Smooth muscle cell (in vitro differentiated cells): ENCODE measurements at regions not wholly inside any gene's neighbourhood (a gene's known extent, or its start where the extent isn't known, plus 50 kb on each side); places are given as distances from the start of the nearest gene placed in this dataset.

ENCODE experiments used
- DNase-seq: peaks from one replicate; lab custom pipeline; 2025; ENCODE audit not compliant: unreplicated experiment; lab: John Stamatoyannopoulos, UW
- H2AFZ ChIP-seq: fragments of 200-600 bp; sonication (generic); 2 replicates; pipeline ENCODE4 v1.6.0; 2016; ENCODE audit warnings: antibody characterized with exemption, low read depth, mild to moderate bottlenecking
- H3F3A ChIP-seq: fragments of 200-600 bp; sonication (generic); 2 replicates; pipeline ENCODE4 v1.6.0; 2017; ENCODE audit warnings: antibody characterized with exemption, low read depth
- H3K27ac ChIP-seq: fragments of 200-600 bp; sonication (generic); 2 replicates; pipeline ENCODE4 v1.5.1; 2016; ENCODE audit warnings: low read depth, mild to moderate bottlenecking
- H3K27me3 ChIP-seq: fragments of 200-600 bp; sonication (generic); 2 replicates; pipeline ENCODE4 v1.6.1; 2016; ENCODE audit warnings: low read depth, mild to moderate bottlenecking
- H3K36me3 ChIP-seq: fragments of 200-600 bp; sonication (generic); 2 replicates; pipeline ENCODE4 v1.5.1; 2016; ENCODE audit warnings: low read depth
- H3K4me1 ChIP-seq: fragments of 200-600 bp; sonication (generic); 2 replicates; pipeline ENCODE4 v1.5.1; 2016; ENCODE audit warnings: low read depth
- H3K4me2 ChIP-seq: fragments of 200-600 bp; sonication (generic); 2 replicates; pipeline ENCODE4 v1.6.0; 2016; ENCODE audit warnings: mild to moderate bottlenecking
- H3K4me3 ChIP-seq: fragments of 200-600 bp; sonication (generic); 2 replicates; pipeline ENCODE4 v1.5.1; 2016; ENCODE audit warnings: mild to moderate bottlenecking
- H3K79me2 ChIP-seq: fragments of 200-600 bp; sonication (generic); 2 replicates; pipeline ENCODE4 v1.6.0; 2016; ENCODE audit warnings: low read depth, mild to moderate bottlenecking
- H3K9ac ChIP-seq: fragments of 200-600 bp; sonication (generic); 2 replicates; pipeline ENCODE4 v1.6.0; 2016; ENCODE audit warnings: low read depth
- H3K9me3 ChIP-seq: fragments of 200-600 bp; sonication (generic); replicated peaks from 2 replicates; pipeline ENCODE4 v1.5.1; 2016; ENCODE audit warnings: low read depth
- H4K20me1 ChIP-seq: fragments of 200-600 bp; sonication (generic); 2 replicates; pipeline ENCODE4 v1.6.0; 2016; ENCODE audit warnings: low read depth
- CTCF ChIP-seq: fragments of 200-600 bp; sonication (generic); IDR thresholded peaks from 2 replicates; pipeline ENCODE4 v1.5.1; 2017; ENCODE audit warnings: borderline replicate concordance, mild to moderate bottlenecking, antibody characterized with exemption; ENCODE audit not compliant: insufficient read depth, poor library complexity, severe bottlenecking
- whole genome bisulfite sequencing: methylation state at CpG from one replicate; pipeline ENCODE4 v1.1.7; 2016; ENCODE audit warnings: low lambda C conversion rate; 5-methylcytosine and 5-hydroxymethylcytosine counted together

- 85% methylated on average over 4 of the region's 4 CpGs for WGBS
- no peak overlapping the region for H3K27ac ChIP-seq
- no peak overlapping the region for H3K4me3 ChIP-seq
- no peaks in the 10 kb centered on the region for H3K79me2 ChIP-seq
- H3K36me3 ChIP-seq, result no peaks in the 10 kb centered on the region
- no peak for DNase-seq
- no peaks in the 10 kb centered on the region for H3K9me3 ChIP-seq
- TF ChIP-seq CTCF, result no peak
- H3K4me2 ChIP-seq, result no peak overlapping the region
- no peaks in the 10 kb centered on the region for H3F3A ChIP-seq
- H4K20me1 ChIP-seq, result no peaks in the 10 kb centered on the region
- no peak overlapping the region for H2AFZ ChIP-seq
- no peaks in the 10 kb centered on the region for H3K4me1 ChIP-seq
- no peaks in the 10 kb centered on the region for H3K27me3 ChIP-seq
- H3K9ac ChIP-seq, result no peak overlapping the region
Measured at GRCh38 chr15:75129788-75130187, 71.9 kb upstream of the C15orf39 start.

- H3K9ac ChIP-seq, result no peak overlapping the region
- no peak overlapping the region for H3K4me2 ChIP-seq
- H3K4me3 ChIP-seq, result no peak overlapping the region
- no peak for TF ChIP-seq CTCF
- no peak for DNase-seq
- H4K20me1 ChIP-seq, result no peaks in the 10 kb centered on the region
- no peaks in the 10 kb centered on the region for H3K79me2 ChIP-seq
- 96% methylated on average over 1 of the region's 1 CpG for WGBS
- no peaks in the 10 kb centered on the region for H3K4me1 ChIP-seq
- H3K9me3 ChIP-seq, result no peaks in the 10 kb centered on the region
- H3K27me3 ChIP-seq, result no peaks in the 10 kb centered on the region
- H2AFZ ChIP-seq, result no peak overlapping the region
- H3K27ac ChIP-seq, result no peak overlapping the region
- H3F3A ChIP-seq, result peaks cover 5% of the 10 kb centered on the region
- no peaks in the 10 kb centered on the region for H3K36me3 ChIP-seq
Measured at GRCh38 chr15:75131269-75131643, 70.4 kb upstream of the C15orf39 start.

- no peak overlapping the region for H3K9ac ChIP-seq
- H2AFZ ChIP-seq, result no peak overlapping the region
- 98% methylated on average over 2 of the region's 2 CpGs for WGBS
Measured at GRCh38 chr15:75134748-75135147, 66.9 kb upstream of the C15orf39 start.

More at GRCh38 chr15:75134748-75135147, 66.9 kb upstream of the C15orf39 start:
- no peaks in the 10 kb centered on the region for H3K27me3 ChIP-seq
- no peak for DNase-seq
- no peaks in the 10 kb centered on the region for H4K20me1 ChIP-seq
- no peaks in the 10 kb centered on the region for H3K79me2 ChIP-seq
- H3K36me3 ChIP-seq, result no peaks in the 10 kb centered on the region
- TF ChIP-seq CTCF, result no peak
- H3K4me3 ChIP-seq, result no peak overlapping the region
- peaks cover 8% of the 10 kb centered on the region for H3K4me1 ChIP-seq
- no peak overlapping the region for H3K4me2 ChIP-seq
- H3F3A ChIP-seq, result peaks cover 5% of the 10 kb centered on the region
- no peaks in the 10 kb centered on the region for H3K9me3 ChIP-seq
- H3K27ac ChIP-seq, result no peak overlapping the region
